HEK293T (cell line): ENCODE measurements at regions not wholly inside any gene's neighbourhood (a gene's known extent, or its start where the extent isn't known, plus 50 kb on each side); places are given as distances from the start of the nearest gene placed in this dataset.

Experiments used
- ARNT ChIP-seq: fragments of 450-650 bp; IDR thresholded peaks from 2 replicates; pipeline ENCODE4 v1.6.1; 2017; ENCODE audit warnings: mild to moderate bottlenecking
- FOXA1 ChIP-seq: fragments of 450-650 bp; IDR thresholded peaks from 2 replicates; pipeline ENCODE4 v1.6.1; 2016; ENCODE audit warnings: mild to moderate bottlenecking
- FOXK2 ChIP-seq: fragments of 450-650 bp; IDR thresholded peaks from 2 replicates; pipeline ENCODE4 v1.6.1; 2016; ENCODE audit warnings: mild to moderate bottlenecking
- HDGF ChIP-seq: fragments of 450-650 bp; IDR thresholded peaks from 2 replicates; pipeline ENCODE4 v1.6.1; 2017; ENCODE audit warnings: antibody characterized with exemption, borderline replicate concordance
- SP1 ChIP-seq: fragments of 450-650 bp; IDR thresholded peaks from 2 replicates; pipeline ENCODE4 v1.6.1; 2017
- SUZ12 ChIP-seq: fragments of 450-650 bp; IDR thresholded peaks from 2 replicates; pipeline ENCODE4 v1.6.1; 2016; ENCODE audit warnings: mild to moderate bottlenecking

DNA sequence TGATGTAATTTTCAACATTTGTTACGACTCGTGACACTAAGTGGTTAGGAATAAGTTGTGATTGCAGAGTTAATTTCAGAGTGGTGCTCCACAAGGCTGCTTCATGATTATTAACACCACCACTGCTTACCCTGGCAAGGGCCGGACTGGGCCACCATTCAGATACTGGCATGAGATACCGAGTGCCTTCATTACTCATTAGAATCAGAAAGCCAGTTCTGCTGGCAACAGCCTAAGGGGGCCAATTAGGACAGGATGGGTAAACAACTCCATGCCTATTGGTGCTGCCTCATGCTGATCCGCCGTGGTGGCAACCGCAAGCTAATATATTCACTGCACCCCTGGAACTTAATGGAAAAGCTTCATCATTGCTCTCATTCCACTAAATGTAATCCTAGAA is 575.1 kb downstream of the EFNB2 start:
- TF ChIP-seq HDGF (no peak), FOXA1 (no peak), SUZ12 (no peak), ARNT (no peak), FOXK2 (no peak), SP1 (no peak)
